Ishikawa (cell line): ENCODE measurements at regions not wholly inside any gene's neighbourhood (a gene's known extent, or its start where the extent isn't known, plus 50 kb on each side); places are given as distances from the start of the nearest gene placed in this dataset.

ENCODE experiments used
- CREB1 ChIP-seq: IDR thresholded peaks from 2 replicates; pipeline ENCODE4 v1.6.1; 2012; ENCODE audit warnings: low read depth
- USF1 ChIP-seq: IDR thresholded peaks from 2 replicates; pipeline ENCODE4 v1.6.1; 2012

GRCh38 chr11:112693781-112694180, 267.4 kb upstream of the NCAM1 start:
- TF ChIP-seq USF1 (no peak), CREB1 (no peak)
